ENCODE measurements at regions not wholly inside any gene's neighbourhood (a gene's known extent, or its start where the extent isn't known, plus 50 kb on each side); places are given as distances from the start of the nearest gene placed in this dataset.

DNA sequence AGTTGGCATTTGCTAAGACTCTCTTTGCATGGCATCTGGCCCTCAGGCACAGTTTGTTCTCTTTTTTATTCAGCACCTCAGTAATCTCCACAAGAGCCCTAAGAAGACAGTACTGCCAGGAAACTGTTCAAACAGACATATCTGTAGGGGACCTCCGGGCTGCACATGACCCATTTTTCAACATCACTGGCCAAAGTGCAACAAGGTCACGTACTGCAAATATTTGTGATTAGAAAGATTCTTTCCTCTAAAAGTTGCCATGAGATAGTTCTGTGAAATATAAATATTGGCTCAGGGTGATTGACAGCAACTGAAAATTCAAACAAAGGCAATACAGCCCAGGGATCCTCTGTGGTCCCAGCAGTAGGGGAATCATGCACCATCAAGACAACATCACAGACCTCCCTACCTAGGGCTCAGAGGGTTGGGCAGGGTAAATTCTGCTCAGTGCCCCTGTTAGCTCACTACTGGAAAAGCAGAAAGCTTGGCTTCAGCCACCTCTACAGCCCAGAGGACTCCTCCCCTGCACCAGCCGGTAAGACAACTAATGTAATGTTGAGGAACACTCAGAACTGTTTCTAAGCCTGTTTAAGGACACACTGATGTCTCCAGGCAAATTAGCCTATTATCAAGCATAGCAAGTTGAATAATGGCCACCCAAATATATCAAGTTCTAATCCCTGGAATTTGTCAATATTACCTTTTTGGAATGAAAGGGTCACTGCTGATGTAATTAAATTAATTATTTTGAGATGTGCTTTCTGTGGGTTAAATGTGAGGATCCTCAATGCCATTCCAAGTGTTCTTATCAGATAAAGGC lies 117.4 kb upstream of the LPP start:
- TF ChIP-seq, protein P1, sequence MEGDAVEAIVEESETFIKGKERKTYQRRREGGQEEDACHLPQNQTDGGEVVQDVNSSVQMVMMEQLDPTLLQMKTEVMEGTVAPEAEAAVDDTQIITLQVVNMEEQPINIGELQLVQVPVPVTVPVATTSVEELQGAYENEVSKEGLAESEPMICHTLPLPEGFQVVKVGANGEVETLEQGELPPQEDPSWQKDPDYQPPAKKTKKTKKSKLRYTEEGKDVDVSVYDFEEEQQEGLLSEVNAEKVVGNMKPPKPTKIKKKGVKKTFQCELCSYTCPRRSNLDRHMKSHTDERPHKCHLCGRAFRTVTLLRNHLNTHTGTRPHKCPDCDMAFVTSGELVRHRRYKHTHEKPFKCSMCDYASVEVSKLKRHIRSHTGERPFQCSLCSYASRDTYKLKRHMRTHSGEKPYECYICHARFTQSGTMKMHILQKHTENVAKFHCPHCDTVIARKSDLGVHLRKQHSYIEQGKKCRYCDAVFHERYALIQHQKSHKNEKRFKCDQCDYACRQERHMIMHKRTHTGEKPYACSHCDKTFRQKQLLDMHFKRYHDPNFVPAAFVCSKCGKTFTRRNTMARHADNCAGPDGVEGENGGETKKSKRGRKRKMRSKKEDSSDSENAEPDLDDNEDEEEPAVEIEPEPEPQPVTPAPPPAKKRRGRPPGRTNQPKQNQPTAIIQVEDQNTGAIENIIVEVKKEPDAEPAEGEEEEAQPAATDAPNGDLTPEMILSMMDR (conservative IDR thresholded peaks at IDR 0.05; ENCODE audit: low read length), result no peak
- TF ChIP-seq EZH2phosphoT487 (IDR thresholded peaks at IDR 0.05; ENCODE audit: borderline replicate concordance, low read depth, low read length), result no peak
